ENCODE measurements at regions not wholly inside any gene's neighbourhood (a gene's known extent, or its start where the extent isn't known, plus 50 kb on each side); places are given as distances from the start of the nearest gene placed in this dataset.

DNA sequence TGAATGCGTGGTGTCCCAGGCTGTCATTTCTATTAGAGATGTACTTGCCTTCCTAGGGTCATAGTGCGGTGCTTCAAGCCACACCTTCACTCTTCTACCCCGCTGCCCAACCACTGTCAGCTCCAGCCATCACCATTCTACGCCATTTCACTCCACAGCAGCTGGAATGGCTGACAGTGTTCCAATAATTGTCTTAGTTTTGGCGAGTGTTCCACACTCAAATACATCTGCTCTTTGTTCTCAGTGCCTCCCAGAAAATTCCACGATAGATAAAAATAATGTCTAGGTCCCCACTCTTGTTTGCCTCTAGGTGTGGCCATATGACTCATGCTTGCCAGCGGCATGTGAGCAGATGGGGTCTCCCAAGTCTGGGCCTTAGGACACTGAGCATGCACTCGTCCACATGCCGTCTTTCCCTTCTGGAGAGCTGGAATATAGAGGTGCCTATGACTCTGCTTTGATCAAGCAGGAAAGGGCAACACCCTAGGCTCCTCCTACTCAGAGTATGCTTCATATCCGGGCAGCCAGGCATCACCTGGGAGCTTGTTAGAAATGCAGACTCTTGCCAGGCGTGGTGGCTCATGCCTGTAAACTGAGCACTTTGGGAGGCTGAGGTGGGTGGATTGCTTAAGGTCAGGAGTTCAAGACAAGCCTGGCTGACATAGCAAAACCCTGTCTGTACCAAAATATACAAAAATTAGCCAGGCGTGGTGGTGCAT lies 163.0 kb downstream of the BRMS1L start:
- no peaks in the 10 kb centered on the region for H3K36me3 ChIP-seq
- ATAC-seq (no peak), DNase-seq (no peak), FAIRE-seq (no peak)
- H3K27ac ChIP-seq: no peak overlapping the region
- no peak overlapping the region for H3K4me3 ChIP-seq
- no peaks in the 10 kb centered on the region for H3K4me1 ChIP-seq
- no peaks in the 10 kb centered on the region for H3K9me3 ChIP-seq
- WGBS, 2 donors: 66 to 78% methylated on average over 12 of the region's 12 CpGs
- intact Hi-C loops (cut with DNase I): no loop called here
- TF ChIP-seq, protein P1, sequence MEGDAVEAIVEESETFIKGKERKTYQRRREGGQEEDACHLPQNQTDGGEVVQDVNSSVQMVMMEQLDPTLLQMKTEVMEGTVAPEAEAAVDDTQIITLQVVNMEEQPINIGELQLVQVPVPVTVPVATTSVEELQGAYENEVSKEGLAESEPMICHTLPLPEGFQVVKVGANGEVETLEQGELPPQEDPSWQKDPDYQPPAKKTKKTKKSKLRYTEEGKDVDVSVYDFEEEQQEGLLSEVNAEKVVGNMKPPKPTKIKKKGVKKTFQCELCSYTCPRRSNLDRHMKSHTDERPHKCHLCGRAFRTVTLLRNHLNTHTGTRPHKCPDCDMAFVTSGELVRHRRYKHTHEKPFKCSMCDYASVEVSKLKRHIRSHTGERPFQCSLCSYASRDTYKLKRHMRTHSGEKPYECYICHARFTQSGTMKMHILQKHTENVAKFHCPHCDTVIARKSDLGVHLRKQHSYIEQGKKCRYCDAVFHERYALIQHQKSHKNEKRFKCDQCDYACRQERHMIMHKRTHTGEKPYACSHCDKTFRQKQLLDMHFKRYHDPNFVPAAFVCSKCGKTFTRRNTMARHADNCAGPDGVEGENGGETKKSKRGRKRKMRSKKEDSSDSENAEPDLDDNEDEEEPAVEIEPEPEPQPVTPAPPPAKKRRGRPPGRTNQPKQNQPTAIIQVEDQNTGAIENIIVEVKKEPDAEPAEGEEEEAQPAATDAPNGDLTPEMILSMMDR (IDR thresholded peaks at IDR 0.05): no peak
- no peaks in the 10 kb centered on the region for H3K27me3 ChIP-seq

DNA sequence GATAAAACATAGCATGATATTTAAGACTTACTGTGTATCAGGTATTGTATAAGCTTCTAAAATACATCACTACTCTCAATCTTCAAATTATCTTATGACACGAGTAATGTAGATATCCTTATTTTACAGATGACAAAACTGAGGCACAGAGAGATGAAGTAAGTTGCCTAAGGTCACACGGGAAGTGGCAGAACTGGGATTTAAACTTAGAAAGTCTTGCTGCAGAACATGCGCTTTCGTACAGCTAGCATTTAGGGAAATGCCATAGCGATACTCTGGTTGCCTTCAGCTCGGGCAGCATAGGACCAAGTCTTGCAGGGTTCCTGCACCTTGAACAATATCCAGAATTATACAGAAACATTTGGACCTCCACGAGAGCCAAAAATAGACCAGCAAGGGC lies 162.4 kb downstream of the BRMS1L start:
- Histone ChIP-seq H3K36me3 (no peaks in the 10 kb centered on the region), H3K27ac (no peak overlapping the region), H3K9me3 (no peaks in the 10 kb centered on the region), H3K4me3 (no peak overlapping the region), H3K4me1 (no peaks in the 10 kb centered on the region), H3K27me3 (no peaks in the 10 kb centered on the region)
- TF ChIP-seq, protein P1 (IDR thresholded peaks at IDR 0.05): no peak
- ATAC-seq (no peak), FAIRE-seq (no peak), DNase-seq (no peak)
- WGBS, 2 donors: 68 to 80% methylated on average over 7 of the region's 7 CpGs
- intact Hi-C loops (cut with DNase I): no loop called here

DNA sequence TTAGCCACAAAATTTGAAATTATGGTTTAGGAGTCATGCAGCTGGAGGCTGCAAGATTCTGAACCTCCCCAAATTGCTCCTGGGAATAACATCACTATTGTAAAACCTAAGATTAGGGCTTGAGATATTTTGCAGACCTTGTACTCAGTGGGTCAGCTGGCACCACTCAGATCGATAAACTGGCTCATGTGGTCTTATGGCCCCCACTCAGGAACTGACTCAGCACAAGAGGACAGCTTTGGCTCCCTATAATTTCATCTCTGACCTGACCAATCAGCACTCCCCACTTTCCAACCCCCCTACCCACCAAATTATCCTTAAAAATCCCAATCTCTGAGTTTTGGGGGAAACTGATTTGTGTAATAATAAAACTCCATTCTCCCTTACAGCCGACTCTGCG lies 161.6 kb downstream of the BRMS1L start:
- intact Hi-C loops (cut with DNase I): no loop called here

DNA sequence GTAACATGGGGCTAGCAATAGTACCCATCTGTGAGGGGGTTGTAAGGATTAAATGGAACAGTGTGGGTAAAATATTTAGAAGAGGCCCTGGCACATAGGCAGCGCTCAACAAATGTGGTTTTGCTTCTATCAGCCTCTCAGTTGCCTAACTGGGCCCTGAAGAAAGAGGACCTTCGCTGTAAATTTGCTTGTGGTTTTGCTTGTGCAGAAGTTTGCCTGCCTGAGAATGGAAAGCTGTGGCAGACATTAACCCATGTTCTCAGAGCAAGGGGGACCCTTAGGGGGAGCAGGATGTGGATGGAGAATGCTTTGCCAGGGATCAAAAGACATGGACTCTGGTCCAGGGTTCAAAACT lies 160.1 kb downstream of the BRMS1L start:
- H3K27ac ChIP-seq: no peak overlapping the region
- H3K9me3 ChIP-seq: no peaks in the 10 kb centered on the region
- no peaks in the 10 kb centered on the region for H3K27me3 ChIP-seq
- no peak for ATAC-seq
- no peak overlapping the region for H3K4me3 ChIP-seq
- no peaks in the 10 kb centered on the region for H3K36me3 ChIP-seq
- H3K4me1 ChIP-seq: no peaks in the 10 kb centered on the region
- intact Hi-C loops (cut with DNase I): no loop called here
- 86 to 92% methylated on average over 2 of the region's 2 CpGs for WGBS, 2 donors
- FAIRE-seq: no peak
- DNase-seq: no peak
- TF ChIP-seq, protein P1 (IDR thresholded peaks at IDR 0.05): no peak

More for the DNA sequence above, 161.6 kb downstream of the BRMS1L start:
- Histone ChIP-seq H3K27me3 (no peaks in the 10 kb centered on the region), H3K27ac (no peak overlapping the region), H3K4me1 (no peaks in the 10 kb centered on the region), H3K36me3 (no peaks in the 10 kb centered on the region), H3K4me3 (no peak overlapping the region), H3K9me3 (no peaks in the 10 kb centered on the region)
- TF ChIP-seq, protein P1 (IDR thresholded peaks at IDR 0.05): no peak
- FAIRE-seq (no peak), DNase-seq (no peak), ATAC-seq (no peak)
- WGBS, 2 donors: 58 to 79% methylated on average over 3 of the region's 3 CpGs

DNA sequence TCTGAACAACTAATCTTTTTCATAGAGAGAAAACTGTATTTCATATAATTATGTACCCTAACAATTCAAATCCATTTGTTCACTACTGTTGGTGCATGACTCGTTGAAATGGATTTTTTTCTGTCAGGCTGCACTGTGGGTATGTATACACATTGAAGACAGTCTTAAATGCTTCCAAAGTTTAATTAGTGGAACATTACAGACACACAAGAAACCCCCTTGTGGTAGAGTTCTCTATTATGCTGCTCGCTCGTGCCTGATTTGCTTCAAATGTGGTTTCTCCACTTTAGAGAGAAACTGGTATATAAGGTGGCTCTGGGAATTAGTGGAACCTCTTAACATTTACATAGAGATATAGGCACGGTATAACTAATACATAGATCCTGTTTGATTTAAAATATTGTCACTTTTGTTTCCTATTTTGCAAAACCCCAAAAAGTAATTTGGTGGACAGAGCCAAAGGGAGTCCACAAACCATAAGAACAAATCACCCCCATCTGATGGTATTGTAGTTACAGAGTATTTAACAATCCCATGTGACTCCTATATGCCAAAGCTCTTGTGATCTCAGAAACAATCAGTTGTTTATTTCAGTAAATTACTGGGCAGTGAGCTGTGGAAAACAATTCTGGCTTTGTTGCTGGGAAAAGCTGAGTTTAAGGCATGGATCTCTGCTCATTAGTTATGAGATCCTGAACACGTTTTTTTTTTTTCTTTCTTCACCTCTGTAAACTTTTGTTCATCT lies 159.5 kb downstream of the BRMS1L start:
- no peak for DNase-seq

More for the DNA sequence above, 159.5 kb downstream of the BRMS1L start:
- WGBS, 2 donors: 48 to 52% methylated on average over 5 of the region's 5 CpGs
- H3K4me1 ChIP-seq: no peaks in the 10 kb centered on the region
- ATAC-seq (no peak), FAIRE-seq (no peak)
- intact Hi-C loops (cut with DNase I): no loop called here
- H3K9me3 ChIP-seq: no peaks in the 10 kb centered on the region
- TF ChIP-seq, protein P1 (IDR thresholded peaks at IDR 0.05): no peak
- H3K27me3 ChIP-seq: no peaks in the 10 kb centered on the region
- H3K4me3 ChIP-seq: no peak overlapping the region
- no peak overlapping the region for H3K27ac ChIP-seq
- no peaks in the 10 kb centered on the region for H3K36me3 ChIP-seq
